ENCODE measurements at regions not wholly inside any gene's neighbourhood (a gene's known extent, or its start where the extent isn't known, plus 50 kb on each side); places are given as distances from the start of the nearest gene placed in this dataset.

GRCh38 chr7:68518060-68518459, 1080.2 kb upstream of the AUTS2 start:
- Histone ChIP-seq H3K4me2 (ENCODE audit: low read length) (no peak overlapping the region), H3K9me3 (ENCODE audit: insufficient read depth, low read length) (no peaks in the 10 kb centered on the region), H3K27me3 (ENCODE audit: low read depth, low read length) (no peaks in the 10 kb centered on the region), H4K20me1 (ENCODE audit: insufficient read depth, low read length) (no peaks in the 10 kb centered on the region), H3K4me3 (ENCODE audit: low read length) (no peak overlapping the region), H3K27ac (ENCODE audit: low read length) (no peak overlapping the region), H2AFZ (ENCODE audit: low read depth, low read length) (no peak overlapping the region), H3K79me2 (ENCODE audit: low read length) (no peaks in the 10 kb centered on the region), H3K36me3 (replicated peaks; ENCODE audit: low read depth, low read length) (no peaks in the 10 kb centered on the region), H3K9ac (ENCODE audit: low read length) (no peak overlapping the region), H3K4me1 (ENCODE audit: low read length) (no peaks in the 10 kb centered on the region)
- TF ChIP-seq CTCF (IDR thresholded peaks at IDR 0.05; ENCODE audit: low read depth, low read length) (no peak), EZH2phosphoT487 (IDR thresholded peaks at IDR 0.05; ENCODE audit: low read depth) (no peak)

GRCh38 chr7:68524126-68524525, 1074.1 kb upstream of the AUTS2 start:
- Histone ChIP-seq H3K27me3 (ENCODE audit: low read depth, low read length) (no peaks in the 10 kb centered on the region), H3K79me2 (ENCODE audit: low read length) (no peaks in the 10 kb centered on the region), H3K4me3 (ENCODE audit: low read length) (no peak overlapping the region), H3K27ac (ENCODE audit: low read length) (no peak overlapping the region), H4K20me1 (ENCODE audit: insufficient read depth, low read length) (no peaks in the 10 kb centered on the region), H3K4me1 (ENCODE audit: low read length) (no peaks in the 10 kb centered on the region), H3K4me2 (ENCODE audit: low read length) (no peak overlapping the region), H2AFZ (ENCODE audit: low read depth, low read length) (no peak overlapping the region), H3K36me3 (replicated peaks; ENCODE audit: low read depth, low read length) (no peaks in the 10 kb centered on the region), H3K9me3 (ENCODE audit: insufficient read depth, low read length) (no peaks in the 10 kb centered on the region), H3K9ac (ENCODE audit: low read length) (no peak overlapping the region)
- TF ChIP-seq EZH2phosphoT487 (IDR thresholded peaks at IDR 0.05; ENCODE audit: low read depth), result no peak
- TF ChIP-seq CTCF (IDR thresholded peaks at IDR 0.05; ENCODE audit: low read depth, low read length), result no peak

- H2AFZ ChIP-seq (ENCODE audit: low read depth, low read length), result no peak overlapping the region
- no peak overlapping the region for H3K9ac ChIP-seq (ENCODE audit: low read length)
- H3K36me3 ChIP-seq (replicated peaks; ENCODE audit: low read depth, low read length), result no peaks in the 10 kb centered on the region
- no peaks in the 10 kb centered on the region for H3K4me1 ChIP-seq (ENCODE audit: low read length)
- no peak overlapping the region for H3K27ac ChIP-seq (ENCODE audit: low read length)
- H3K79me2 ChIP-seq (ENCODE audit: low read length), result no peaks in the 10 kb centered on the region
- H3K4me2 ChIP-seq (ENCODE audit: low read length), result no peak overlapping the region
- TF ChIP-seq EZH2phosphoT487 (IDR thresholded peaks at IDR 0.05; ENCODE audit: low read depth) (no peak), CTCF (IDR thresholded peaks at IDR 0.05; ENCODE audit: low read depth, low read length) (no peak)
- no peak overlapping the region for H3K4me3 ChIP-seq (ENCODE audit: low read length)
- H3K9me3 ChIP-seq (ENCODE audit: insufficient read depth, low read length), result no peaks in the 10 kb centered on the region
- H3K27me3 ChIP-seq (ENCODE audit: low read depth, low read length), result no peaks in the 10 kb centered on the region
- H4K20me1 ChIP-seq (ENCODE audit: insufficient read depth, low read length), result no peaks in the 10 kb centered on the region
Measured at GRCh38 chr7:68529221-68529620, 1069.1 kb upstream of the AUTS2 start.

GRCh38 chr7:68535266-68535665, 1063.0 kb upstream of the AUTS2 start:
- Histone ChIP-seq H3K4me3 (ENCODE audit: low read length) (no peak overlapping the region), H3K27ac (ENCODE audit: low read length) (no peak overlapping the region), H3K36me3 (replicated peaks; ENCODE audit: low read depth, low read length) (no peaks in the 10 kb centered on the region), H4K20me1 (ENCODE audit: insufficient read depth, low read length) (no peaks in the 10 kb centered on the region), H3K9ac (ENCODE audit: low read length) (no peak overlapping the region), H3K27me3 (ENCODE audit: low read depth, low read length) (no peaks in the 10 kb centered on the region), H3K9me3 (ENCODE audit: insufficient read depth, low read length) (no peaks in the 10 kb centered on the region), H3K4me2 (ENCODE audit: low read length) (no peak overlapping the region), H3K4me1 (ENCODE audit: low read length) (no peaks in the 10 kb centered on the region), H2AFZ (ENCODE audit: low read depth, low read length) (no peak overlapping the region), H3K79me2 (ENCODE audit: low read length) (no peaks in the 10 kb centered on the region)
- TF ChIP-seq CTCF (IDR thresholded peaks at IDR 0.05; ENCODE audit: low read depth, low read length) (no peak), EZH2phosphoT487 (IDR thresholded peaks at IDR 0.05; ENCODE audit: low read depth) (no peak)

All from OCI-LY3 (cell line).